HG02938 (cell line): ENCODE measurements at regions not wholly inside any gene's neighbourhood (a gene's known extent, or its start where the extent isn't known, plus 50 kb on each side); places are given as distances from the start of the nearest gene placed in this dataset.
A peak's percentile ranks its signal among the peaks of the same experiment; 100 is the strongest.
"Not testable (repeated sequence)": the region's sequence is repeated elsewhere in the genome, so short reads cannot be mapped to it uniquely, and the experiment has no call there.

Experiments
- ATAC-seq: cut with Tn5 transposase; IDR thresholded peaks from one replicate; pipeline ENCODE4 v1.9.1; 2021; ENCODE audit warnings: mild to moderate bottlenecking, moderate library complexity; ENCODE audit not compliant: unreplicated experiment

GRCh38 chr20:39751557-39752137, 789.5 kb downstream of the DHX35 start:
- peak; percentile 54 for ATAC-seq

GRCh38 chr20:39745380-39745779, 783.2 kb downstream of the DHX35 start:
- ATAC-seq = no peak

- no peak for ATAC-seq
Measured at GRCh38 chr20:39738651-39739050, 776.5 kb downstream of the DHX35 start.

GRCh38 chr20:39736434-39737327, 774.5 kb downstream of the DHX35 start:
- no peak for ATAC-seq

- ATAC-seq = not testable (repeated sequence)
Measured at GRCh38 chr20:39725513-39725912, 763.4 kb downstream of the DHX35 start.

- no peak for ATAC-seq
Measured at GRCh38 chr20:39719293-39719692, 757.1 kb downstream of the DHX35 start.

GRCh38 chr20:39717936-39718335, 755.8 kb downstream of the DHX35 start:
- ATAC-seq = no peak

GRCh38 chr20:39716796-39717341, 754.7 kb downstream of the DHX35 start:
- ATAC-seq = peak; percentile 54

- ATAC-seq = no peak
Measured at GRCh38 chr20:39713076-39713840, 751.1 kb downstream of the DHX35 start.

- no peak for ATAC-seq
Measured at GRCh38 chr20:39706184-39706663, 744.1 kb downstream of the DHX35 start.

GRCh38 chr20:39705032-39705431, 742.9 kb downstream of the DHX35 start:
- ATAC-seq = no peak

- ATAC-seq = not testable (repeated sequence)
Measured at GRCh38 chr20:39703357-39703756, 741.2 kb downstream of the DHX35 start.

GRCh38 chr20:39702701-39703349, 740.7 kb downstream of the DHX35 start:
- ATAC-seq = no peak

GRCh38 chr20:39700528-39700927, 738.4 kb downstream of the DHX35 start:
- ATAC-seq = no peak

- no peak for ATAC-seq
Measured at GRCh38 chr20:39699166-39699725, 737.1 kb downstream of the DHX35 start.

GRCh38 chr20:39698752-39699151, 736.6 kb downstream of the DHX35 start:
- ATAC-seq = no peak

GRCh38 chr20:39691151-39691862, 729.2 kb downstream of the DHX35 start:
- ATAC-seq = no peak

GRCh38 chr20:39676857-39677391, 714.8 kb downstream of the DHX35 start:
- ATAC-seq = no peak

- ATAC-seq = no peak
Measured at GRCh38 chr20:39676241-39676640, 714.1 kb downstream of the DHX35 start.
